ENCODE measurements at regions not wholly inside any gene's neighbourhood (a gene's known extent, or its start where the extent isn't known, plus 50 kb on each side); places are given as distances from the start of the nearest gene placed in this dataset.

GRCh38 chr6:1538810-1539478, 70.8 kb upstream of the FOXC1 start:
- H3K4me3 Mint-ChIP-seq (ENCODE audit: unreplicated experiment) = no peak overlapping the region
- no peak overlapping the region for H3K27ac Mint-ChIP-seq (ENCODE audit: unreplicated experiment)
- no peaks in the 10 kb centered on the region for H3K36me3 Mint-ChIP-seq (ENCODE audit: unreplicated experiment)
- no peaks in the 10 kb centered on the region for H3K9me3 Mint-ChIP-seq (ENCODE audit: unreplicated experiment)
- no peak for DNase-seq (ENCODE audit: extremely low spot score, unreplicated experiment)
- H3K4me1 Mint-ChIP-seq (ENCODE audit: unreplicated experiment) = peaks cover 18% of the 10 kb centered on the region
- TF ChIP-seq CTCF (IDR thresholded peaks at IDR 0.05) = no peak
- no peaks in the 10 kb centered on the region for H3K27me3 Mint-ChIP-seq (ENCODE audit: unreplicated experiment)

DNA sequence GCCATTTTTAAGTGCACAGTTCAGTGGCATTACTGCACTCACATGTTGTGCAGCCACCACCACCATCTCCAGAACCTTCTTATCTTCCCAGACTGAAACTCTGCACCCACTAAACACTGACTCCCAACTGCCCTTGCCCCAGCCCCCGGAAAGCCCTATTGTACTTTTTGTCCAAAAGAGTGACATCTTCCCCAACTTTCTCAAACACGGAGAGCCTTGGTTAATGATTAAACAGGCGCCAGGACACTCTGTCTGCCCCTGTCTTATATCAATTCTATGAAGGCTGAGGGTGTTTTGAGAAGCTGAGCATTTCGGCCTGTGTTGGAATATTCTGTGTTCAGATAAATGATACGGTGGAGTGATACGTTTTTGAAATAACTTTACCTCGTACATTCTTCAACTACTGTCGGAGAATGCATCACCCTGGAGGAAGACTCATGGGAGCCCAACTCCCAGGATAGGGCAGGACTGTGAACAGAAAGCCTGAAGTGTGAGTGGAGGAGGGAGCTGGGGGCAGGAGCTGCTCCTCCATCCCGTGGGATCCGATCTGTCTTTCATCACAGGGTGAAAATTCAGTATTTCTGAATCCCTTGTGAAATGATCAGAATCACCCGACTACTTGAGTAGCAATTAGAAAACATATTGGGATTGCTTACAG, 68.7 kb upstream of the FOXC1 start:
- no peak for TF ChIP-seq CTCF (IDR thresholded peaks at IDR 0.05)
- Mint-ChIP-seq H3K27ac (ENCODE audit: unreplicated experiment) (no peak overlapping the region), H3K36me3 (ENCODE audit: unreplicated experiment) (no peaks in the 10 kb centered on the region), H3K27me3 (ENCODE audit: unreplicated experiment) (no peaks in the 10 kb centered on the region), H3K9me3 (ENCODE audit: unreplicated experiment) (no peaks in the 10 kb centered on the region), H3K4me1 (ENCODE audit: unreplicated experiment) (peaks cover 12% of the 10 kb centered on the region), H3K4me3 (ENCODE audit: unreplicated experiment) (no peak overlapping the region)
- DNase-seq (ENCODE audit: extremely low spot score, unreplicated experiment) = no peak

- Mint-ChIP-seq H3K9me3 (ENCODE audit: unreplicated experiment) (no peaks in the 10 kb centered on the region), H3K4me1 (ENCODE audit: unreplicated experiment) (peaks cover 12% of the 10 kb centered on the region), H3K36me3 (ENCODE audit: unreplicated experiment) (no peaks in the 10 kb centered on the region), H3K27ac (ENCODE audit: unreplicated experiment) (no peak overlapping the region), H3K4me3 (ENCODE audit: unreplicated experiment) (no peak overlapping the region), H3K27me3 (ENCODE audit: unreplicated experiment) (no peaks in the 10 kb centered on the region)
- DNase-seq (ENCODE audit: extremely low spot score, unreplicated experiment) = no peak
- TF ChIP-seq CTCF (IDR thresholded peaks at IDR 0.05) = no peak
Observed at GRCh38 chr6:1542335-1542734, 67.4 kb upstream of the FOXC1 start.

GRCh38 chr6:1542764-1543163, 67.0 kb upstream of the FOXC1 start:
- DNase-seq (ENCODE audit: extremely low spot score, unreplicated experiment) = no peak
- no peak overlapping the region for H3K4me3 Mint-ChIP-seq (ENCODE audit: unreplicated experiment)
- TF ChIP-seq CTCF (IDR thresholded peaks at IDR 0.05) = no peak

DNA sequence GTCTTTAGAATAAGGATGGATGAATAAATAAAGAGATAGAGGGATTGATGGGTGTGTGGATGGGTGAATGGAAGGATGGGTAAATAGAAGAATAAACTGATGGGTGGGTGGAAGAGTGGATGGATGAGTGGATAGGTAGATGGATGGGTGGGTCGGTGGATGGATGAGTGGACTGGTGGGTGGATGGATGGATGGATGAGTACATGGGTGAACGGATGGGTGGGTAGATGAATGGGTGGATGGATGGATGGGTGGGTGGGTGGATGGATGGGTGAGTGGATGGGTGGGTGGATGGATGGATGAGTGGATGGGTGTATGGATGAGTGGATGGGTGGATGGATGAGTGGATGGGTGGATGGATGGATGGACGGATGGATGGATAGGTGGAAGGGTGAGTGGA, 65.7 kb upstream of the FOXC1 start:
- no peak for TF ChIP-seq CTCF (IDR thresholded peaks at IDR 0.05)
- H3K27ac Mint-ChIP-seq (ENCODE audit: unreplicated experiment) = no peak overlapping the region
- H3K9me3 Mint-ChIP-seq (ENCODE audit: unreplicated experiment) = no peaks in the 10 kb centered on the region
- no peak overlapping the region for H3K4me3 Mint-ChIP-seq (ENCODE audit: unreplicated experiment)
- H3K36me3 Mint-ChIP-seq (ENCODE audit: unreplicated experiment) = no peaks in the 10 kb centered on the region
- no peak for DNase-seq (ENCODE audit: extremely low spot score, unreplicated experiment)
- no peaks in the 10 kb centered on the region for H3K27me3 Mint-ChIP-seq (ENCODE audit: unreplicated experiment)
- H3K4me1 Mint-ChIP-seq (ENCODE audit: unreplicated experiment) = peaks cover 14% of the 10 kb centered on the region

More at GRCh38 chr6:1542764-1543163, 67.0 kb upstream of the FOXC1 start:
- Mint-ChIP-seq H3K27ac (ENCODE audit: unreplicated experiment) (no peak overlapping the region), H3K27me3 (ENCODE audit: unreplicated experiment) (no peaks in the 10 kb centered on the region), H3K36me3 (ENCODE audit: unreplicated experiment) (no peaks in the 10 kb centered on the region), H3K9me3 (ENCODE audit: unreplicated experiment) (no peaks in the 10 kb centered on the region), H3K4me1 (ENCODE audit: unreplicated experiment) (peaks cover 12% of the 10 kb centered on the region)

All from osteocyte (in vitro differentiated cells).